GM23338 (cell line): ENCODE measurements at regions not wholly inside any gene's neighbourhood (a gene's known extent, or its start where the extent isn't known, plus 50 kb on each side); places are given as distances from the start of the nearest gene placed in this dataset.

Source experiments
- CREB1 ChIP-seq: fragments of 250-450 bp; sonication (Bioruptor Pico); IDR thresholded peaks from 2 replicates; pipeline ENCODE4 v1.5.0; 2020; ENCODE audit warnings: low read depth, mild to moderate bottlenecking, moderate library complexity
- CTCF ChIP-seq, 2 experiments: fragments of 200-600 bp in 1 of 2; sonication (generic) in 1 of 2; conservative IDR thresholded peaks; 2 replicates each; pipeline versions ENCODE4 v1.5.1 to v1.6.1; 2016 to 2017; ENCODE audit warnings: antibody characterized with exemption in 2 of 2, low read depth in 2 of 2, mild to moderate bottlenecking in 2 of 2, moderate library complexity in 1 of 2
- ETS1 ChIP-seq: IDR thresholded peaks from 2 replicates; pipeline ENCODE4 v1.6.1; 2016; ENCODE audit warnings: antibody characterized with exemption
- EZH2 ChIP-seq: fragments of 200-600 bp; sonication (generic); IDR thresholded peaks from one replicate; pipeline ENCODE4 v1.8.0; 2017; ENCODE audit warnings: antibody characterized with exemption, mild to moderate bottlenecking, low read depth; ENCODE audit not compliant: unreplicated experiment
- EZH2phosphoT487 ChIP-seq: fragments of 200-600 bp; sonication (generic); IDR thresholded peaks from one replicate; pipeline ENCODE4 v1.8.1; 2018; ENCODE audit warnings: antibody characterized with exemption; ENCODE audit not compliant: unreplicated experiment
- JUNB ChIP-seq: IDR thresholded peaks from one replicate; pipeline ENCODE4 v1.6.1; 2016; ENCODE audit warnings: antibody characterized with exemption; ENCODE audit not compliant: unreplicated experiment
- NANOG ChIP-seq: IDR thresholded peaks from 2 replicates; pipeline ENCODE4 v1.6.1; 2016; ENCODE audit warnings: antibody characterized with exemption, borderline replicate concordance
- POLR2AphosphoS5 ChIP-seq: IDR thresholded peaks from 2 replicates; pipeline ENCODE4 v1.6.1; 2016; ENCODE audit warnings: antibody characterized with exemption, low read depth
- REST ChIP-seq: IDR thresholded peaks from one replicate; pipeline ENCODE4 v1.6.1; 2018; ENCODE audit warnings: antibody characterized with exemption; ENCODE audit not compliant: unreplicated experiment
- STAT1 ChIP-seq: IDR thresholded peaks from one replicate; pipeline ENCODE4 v1.6.1; 2016; ENCODE audit warnings: antibody characterized with exemption; ENCODE audit not compliant: unreplicated experiment
- ZNF114 ChIP-seq: fragments of 250-450 bp; sonication (Bioruptor Pico); IDR thresholded peaks from 2 replicates; pipeline ENCODE4 v1.5.0; 2020; ENCODE audit warnings: mild to moderate bottlenecking, moderate library complexity
- ZNF331 ChIP-seq: fragments of 250-450 bp; sonication (Bioruptor Pico); IDR thresholded peaks from 2 replicates; pipeline ENCODE4 v1.5.0; 2020; ENCODE audit warnings: low read depth, mild to moderate bottlenecking, moderate library complexity
- ZNF462 ChIP-seq: fragments of 250-450 bp; sonication (Bioruptor Pico); IDR thresholded peaks from 2 replicates; pipeline ENCODE4 v1.5.0; 2020; ENCODE audit warnings: mild to moderate bottlenecking, moderate library complexity

- TF ChIP-seq CTCF (conservative IDR thresholded peaks at IDR 0.05; ENCODE audit: low read depth in 2 of 2) (no peak), POLR2AphosphoS5 (no peak), EZH2 (no peak), REST (no peak), ZNF114 (CRISPR knock-in tag) (no peak), JUNB (no peak), EZH2phosphoT487 (no peak), CREB1 (CRISPR knock-in tag) (no peak), ZNF331 (CRISPR knock-in tag) (no peak), ETS1 (no peak), ZNF462 (CRISPR knock-in tag) (no peak), STAT1 (no peak), NANOG (no peak)
These were observed 56.1 kb upstream of the MAP1LC3B2 start for GRCh38 chr12:116502989-116503496.
